ENCODE measurements at regions not wholly inside any gene's neighbourhood (a gene's known extent, or its start where the extent isn't known, plus 50 kb on each side); places are given as distances from the start of the nearest gene placed in this dataset.

- Histone ChIP-seq H3K4me3 (no peak overlapping the region), H3K4me1 (no peaks in the 10 kb centered on the region), H3K27me3 (ENCODE audit: insufficient read depth in 3 of 3, low read length in 2 of 3) (no peaks in the 10 kb centered on the region), H3K36me3 (ENCODE audit: insufficient read depth in 1 of 2, low read depth in 1 of 2) (no peaks in the 10 kb centered on the region), H3K27ac (no peak overlapping the region), H3K9me3 (no peaks in the 10 kb centered on the region)
- no peak for TF ChIP-seq CTCF (IDR thresholded peaks at IDR 0.05)
- WGBS, 3 donors: 63 to 78% (median 71%) methylated on average over 2 of the region's 2 CpGs
- ATAC-seq (no peak), DNase-seq (no peak)
- intact Hi-C loops (cut with DNase I): no loop called here
Measured at GRCh38 chr11:37704791-37705190, 1106.8 kb upstream of the RAG2 start.

- DNase-seq (no peak), ATAC-seq (no peak)
- Histone ChIP-seq H3K4me3 (no peak overlapping the region), H3K27ac (no peak overlapping the region), H3K36me3 (ENCODE audit: insufficient read depth in 1 of 2, low read depth in 1 of 2) (no peaks in the 10 kb centered on the region), H3K9me3 (no peaks in the 10 kb centered on the region), H3K27me3 (ENCODE audit: insufficient read depth in 3 of 3, low read length in 2 of 3) (no peaks in the 10 kb centered on the region), H3K4me1 (no peaks in the 10 kb centered on the region)
- WGBS, 3 donors: 66 to 78% (median 67%) methylated on average over 2 of the region's 2 CpGs
- TF ChIP-seq CTCF (IDR thresholded peaks at IDR 0.05): no peak
- intact Hi-C loops (cut with DNase I): no loop called here
Measured at GRCh38 chr11:37699644-37700043, 1101.6 kb upstream of the RAG2 start.

- no peak overlapping the region for H3K27ac ChIP-seq
- intact Hi-C loops (cut with DNase I): no loop called here
Measured at GRCh38 chr11:37695283-37695682, 1097.2 kb upstream of the RAG2 start.

DNA sequence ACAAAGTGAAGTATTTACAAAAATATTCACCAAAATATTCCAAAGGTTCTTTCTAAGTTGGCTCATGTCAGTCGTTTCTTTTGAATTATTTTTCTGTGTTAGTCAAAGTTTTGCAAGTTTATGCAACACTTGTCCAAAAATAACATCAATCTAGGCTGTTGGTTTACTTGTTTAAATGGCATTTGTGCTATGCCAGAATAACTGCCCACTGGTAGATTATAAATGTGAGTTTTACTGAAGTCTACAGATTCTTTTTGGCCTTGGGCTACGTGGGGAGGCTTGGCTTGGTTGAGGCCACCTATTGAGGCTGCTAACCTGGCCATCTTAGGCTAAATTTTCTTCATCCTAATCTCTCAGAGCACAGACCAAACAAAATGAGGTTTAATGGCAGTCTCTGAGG lies 1091.9 kb upstream of the RAG2 start:
- no peak for TF ChIP-seq CTCF (IDR thresholded peaks at IDR 0.05)

More at GRCh38 chr11:37695283-37695682, 1097.2 kb upstream of the RAG2 start:
- no peaks in the 10 kb centered on the region for H3K36me3 ChIP-seq (ENCODE audit: insufficient read depth in 1 of 2, low read depth in 1 of 2)
- no peaks in the 10 kb centered on the region for H3K4me1 ChIP-seq
- DNase-seq (no peak), ATAC-seq (no peak)
- no peaks in the 10 kb centered on the region for H3K27me3 ChIP-seq (ENCODE audit: insufficient read depth in 3 of 3, low read length in 2 of 3)
- no peak for TF ChIP-seq CTCF (IDR thresholded peaks at IDR 0.05)
- no peaks in the 10 kb centered on the region for H3K9me3 ChIP-seq
- no peak overlapping the region for H3K4me3 ChIP-seq

DNA sequence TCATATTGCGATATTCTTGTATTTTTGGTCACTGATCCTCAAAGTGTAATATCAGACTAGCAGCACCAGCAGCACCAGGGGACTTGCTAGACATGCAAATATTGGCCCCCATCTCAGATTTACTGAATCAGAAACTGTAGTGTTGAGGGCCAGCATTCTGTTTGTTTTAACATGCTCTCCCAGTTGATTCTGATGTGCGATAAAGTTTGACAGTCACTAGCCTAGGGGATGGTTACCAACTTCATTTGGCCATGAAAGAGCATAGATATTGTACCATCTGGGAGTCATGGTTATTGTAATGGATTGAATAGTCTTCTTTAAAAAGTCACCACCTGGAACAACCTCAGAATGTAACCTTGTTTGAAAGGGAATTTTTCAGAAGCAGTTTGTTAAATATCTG lies 1090.4 kb upstream of the RAG2 start:
- 48 to 50% (median 48%) methylated on average over 2 of the region's 2 CpGs for WGBS, 3 donors
- no peak for ATAC-seq

More for the DNA sequence above, 1091.9 kb upstream of the RAG2 start:
- Histone ChIP-seq H3K27ac (no peak overlapping the region), H3K27me3 (ENCODE audit: insufficient read depth in 3 of 3, low read length in 2 of 3) (no peaks in the 10 kb centered on the region), H3K4me3 (no peak overlapping the region), H3K36me3 (ENCODE audit: insufficient read depth in 1 of 2, low read depth in 1 of 2) (no peaks in the 10 kb centered on the region), H3K9me3 (no peaks in the 10 kb centered on the region), H3K4me1 (no peaks in the 10 kb centered on the region)
- intact Hi-C loops (cut with DNase I): no loop called here
- no peak for ATAC-seq
- DNase-seq: no peak
- 21 to 40% (median 24%) methylated on average over 2 of the region's 2 CpGs for WGBS, 3 donors

More for the DNA sequence above, 1090.4 kb upstream of the RAG2 start:
- Histone ChIP-seq H3K4me1 (no peaks in the 10 kb centered on the region), H3K27me3 (ENCODE audit: insufficient read depth in 3 of 3, low read length in 2 of 3) (no peaks in the 10 kb centered on the region), H3K27ac (no peak overlapping the region), H3K9me3 (no peaks in the 10 kb centered on the region), H3K4me3 (no peak overlapping the region), H3K36me3 (ENCODE audit: insufficient read depth in 1 of 2, low read depth in 1 of 2) (no peaks in the 10 kb centered on the region)
- no peak for TF ChIP-seq CTCF (IDR thresholded peaks at IDR 0.05)
- intact Hi-C loops (cut with DNase I): no loop called here
- DNase-seq: no peak

Data from psoas muscle (tissue), 7 donors.